Urinary bladder (tissue), 4 donors: ENCODE measurements at regions not wholly inside any gene's neighbourhood (a gene's known extent, or its start where the extent isn't known, plus 50 kb on each side); places are given as distances from the start of the nearest gene placed in this dataset. TPM values are rescaled to one million over a fixed set of nuclear protein-coding genes. Genes with fewer than 3 reads are reported as not detected.

Experiments
- DNase-seq: peaks from one replicate; pipeline ENCODE4 v3.0.0-alpha.2; 2015; ENCODE audit errors: extremely low spot score
- H3K27ac ChIP-seq: one replicate; pipeline ENCODE4 v1.5.1; 2013; ENCODE audit warnings: low read depth, mild to moderate bottlenecking, moderate library complexity
- H3K36me3 ChIP-seq: one replicate; pipeline ENCODE4 v1.6.1; 2013; ENCODE audit warnings: mild to moderate bottlenecking, moderate library complexity; ENCODE audit not compliant: insufficient read depth
- H3K4me1 ChIP-seq: one replicate; pipeline ENCODE4 v1.6.1; 2013; ENCODE audit warnings: mild to moderate bottlenecking, moderate library complexity; ENCODE audit not compliant: insufficient read depth
- H3K4me3 ChIP-seq: one replicate; pipeline ENCODE4 v1.5.1; 2013; ENCODE audit warnings: low read depth, low read length
- WGBS: extraction: QIAGEN DNeasy Blood & Tissue Kit; methylation state at CpG from one replicate; pipeline ENCODE4 v1.1.7; 2013; 5-methylcytosine and 5-hydroxymethylcytosine counted together
- small RNA-seq: library from RNA; depleted of rRNA; stranded (forward); fragments of <200 nt; gene quantifications from one replicate; pipeline ENCODE3, GENCODE V24; 2014
- donor health status: healthy with polysubstance abuse.
- donor health status: healthy.

DNA sequence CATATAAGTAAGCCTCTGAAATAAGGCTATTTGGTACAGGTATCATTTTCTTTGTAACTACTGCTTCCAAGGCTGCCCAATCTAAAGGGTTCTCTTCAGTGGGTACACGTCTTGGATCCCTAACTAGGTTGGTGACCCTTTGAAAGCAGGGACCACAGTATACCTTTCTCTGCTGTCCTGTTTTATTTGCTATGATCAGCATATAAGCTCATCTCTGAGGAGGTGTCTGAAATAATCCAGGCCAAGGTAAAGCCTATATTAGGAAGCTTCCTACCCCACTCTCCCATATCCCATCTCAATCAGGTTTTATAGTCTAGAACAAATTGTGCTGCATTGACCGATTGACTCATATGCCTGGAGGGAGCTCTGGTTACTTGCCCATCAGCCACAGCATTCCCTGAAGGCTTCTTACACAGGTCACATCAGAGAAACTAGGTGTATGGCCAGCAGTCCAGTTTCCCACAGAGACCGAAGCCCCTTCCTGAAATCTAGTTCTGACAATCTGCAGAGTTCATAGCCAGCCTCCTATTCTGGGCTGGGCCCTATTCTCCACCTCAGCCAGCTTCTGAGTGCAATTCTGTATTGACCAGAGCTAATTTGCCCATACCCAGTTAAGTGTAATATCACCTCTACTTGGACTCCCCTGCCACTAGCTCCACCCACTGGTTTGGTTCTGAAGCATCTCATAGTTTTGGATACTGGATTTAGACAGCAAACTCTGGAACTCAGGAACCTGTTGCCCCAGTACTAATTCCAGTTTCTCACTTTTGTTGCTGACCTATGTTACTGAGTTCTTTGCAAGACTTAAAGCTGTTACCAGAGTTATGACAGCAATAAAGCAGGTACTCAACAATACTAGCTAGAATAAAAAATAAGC is 62.1 kb upstream of the ARHGAP20 start:
- Histone ChIP-seq H3K4me3 (no peak overlapping the region), H3K4me1 (no peaks in the 10 kb centered on the region), H3K36me3 (no peaks in the 10 kb centered on the region), H3K27ac (no peak overlapping the region)
- 96% methylated on average over 3 of the region's 3 CpGs for WGBS
- DNase-seq = no peak

DNA sequence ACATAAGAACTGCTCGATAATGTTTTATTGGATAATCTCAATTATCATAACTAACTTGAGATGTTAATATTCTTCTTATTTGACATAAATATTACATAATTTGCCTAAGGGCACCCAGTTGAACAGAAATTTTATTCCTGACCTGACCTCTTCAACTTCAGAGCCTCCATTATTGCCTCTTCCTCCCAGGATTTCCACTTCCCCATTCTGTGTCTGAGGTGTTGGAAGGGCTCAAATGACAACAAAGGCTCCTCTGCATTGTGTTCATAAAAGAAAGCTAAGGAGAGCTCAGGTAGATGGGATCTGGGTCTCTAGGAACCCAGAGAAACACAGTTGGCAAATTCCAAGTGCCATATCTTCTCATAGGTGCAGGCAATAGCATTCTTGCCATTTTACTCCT is 61.2 kb upstream of the ARHGAP20 start:
- Histone ChIP-seq H3K4me1 (no peaks in the 10 kb centered on the region), H3K4me3 (no peak overlapping the region), H3K36me3 (no peaks in the 10 kb centered on the region), H3K27ac (no peak overlapping the region)
- 99% methylated on average over 1 of the region's 1 CpG for WGBS
- DNase-seq = no peak

GRCh38 chr11:110772863-110773262 is 60.6 kb upstream of the ARHGAP20 start:
- Histone ChIP-seq H3K36me3 (no peaks in the 10 kb centered on the region), H3K27ac (no peak overlapping the region), H3K4me3 (no peak overlapping the region), H3K4me1 (no peaks in the 10 kb centered on the region)
- WGBS = 97% methylated on average over 3 of the region's 3 CpGs
- no peak for DNase-seq

- no peaks in the 10 kb centered on the region for H3K36me3 ChIP-seq
- WGBS = 82% methylated on average over 1 of the region's 1 CpG
- DNase-seq = no peak
- no peaks in the 10 kb centered on the region for H3K4me1 ChIP-seq
- no peak overlapping the region for H3K27ac ChIP-seq
- no peak overlapping the region for H3K4me3 ChIP-seq
Measured at GRCh38 chr11:110766316-110766715, 54.1 kb upstream of the ARHGAP20 start.

GRCh38 chr11:110764485-110764884 is 52.2 kb upstream of the ARHGAP20 start:
- Histone ChIP-seq H3K27ac (no peak overlapping the region), H3K36me3 (no peaks in the 10 kb centered on the region), H3K4me3 (no peak overlapping the region), H3K4me1 (no peaks in the 10 kb centered on the region)
- no peak for DNase-seq
- 92% methylated on average over 1 of the region's 1 CpG for WGBS

GRCh38 chr11:110763249-110764011 is 51.2 kb upstream of the ARHGAP20 start:
- Histone ChIP-seq H3K36me3 (no peaks in the 10 kb centered on the region), H3K4me3 (no peak overlapping the region), H3K27ac (no peak overlapping the region), H3K4me1 (no peaks in the 10 kb centered on the region)
- 30% methylated on average over 2 of the region's 2 CpGs for WGBS
- DNase-seq = no peak

GRCh38 chr11:110762590-110762989 is 50.4 kb upstream of the ARHGAP20 start:
- H3K4me1 ChIP-seq = no peaks in the 10 kb centered on the region
- DNase-seq = no peak
- H3K4me3 ChIP-seq = no peak overlapping the region
- H3K36me3 ChIP-seq = no peaks in the 10 kb centered on the region
- WGBS = 75% methylated on average over 2 of the region's 2 CpGs
- peak overlapping the region; percentile 50 for H3K27ac ChIP-seq

Small RNA genes lying in the stretch of these regions (small RNA-seq; reads per million reads assigned to genes)
- gene AP002963.1 (not detected), gene RNA5SP350 (not detected)
